Lower leg skin (tissue), 3 donors: ENCODE measurements at regions not wholly inside any gene's neighbourhood (a gene's known extent, or its start where the extent isn't known, plus 50 kb on each side); places are given as distances from the start of the nearest gene placed in this dataset.

ENCODE experiments used
- CTCF ChIP-seq, 3 donors: fragments of 450-650 bp; IDR thresholded peaks; one replicate each; pipeline ENCODE4 v1.5.1; 2016; ENCODE audit warnings: antibody characterized with exemption in 3 of 3, mild to moderate bottlenecking in 3 of 3, moderate library complexity in 2 of 3
- POLR2A ChIP-seq, 2 donors: fragments of 450-650 bp; IDR thresholded peaks; one replicate each; pipeline ENCODE4 v1.6.1; 2016 to 2017; ENCODE audit warnings: antibody characterized with exemption in 2 of 2, mild to moderate bottlenecking in 1 of 2, moderate library complexity in 1 of 2

- no peak for TF ChIP-seq CTCF (IDR thresholded peaks at IDR 0.05)
- TF ChIP-seq POLR2A (IDR thresholded peaks at IDR 0.05), result no peak
Observed at GRCh38 chr14:34184126-34184525, 233.3 kb upstream of the EGLN3 start.
